Tibial nerve (tissue), 4 donors: ENCODE measurements at regions not wholly inside any gene's neighbourhood (a gene's known extent, or its start where the extent isn't known, plus 50 kb on each side); places are given as distances from the start of the nearest gene placed in this dataset.

Experiments used
- EP300 ChIP-seq, 2 donors: sonication (generic); formaldehyde crosslinking; IDR thresholded peaks; one replicate each; pipeline ENCODE4 v1.6.1; 2017; ENCODE audit warnings: antibody characterized with exemption in 2 of 2, mild to moderate bottlenecking in 1 of 2
- POLR2A ChIP-seq, 2 donors: fragments of 450-650 bp; IDR thresholded peaks; one replicate each; pipeline ENCODE4 v1.6.1; 2017; ENCODE audit warnings: antibody characterized with exemption in 2 of 2, mild to moderate bottlenecking in 2 of 2, moderate library complexity in 2 of 2
- TF ChIP-seq, protein P1 (sequence below), 5 experiments: fragments of 200-600 bp in 3 of 5; fragments of 450-650 bp in 2 of 5; sonication (generic) in 3 of 5; IDR thresholded peaks; one replicate each; pipeline ENCODE4 v1.5.1; 2016 to 2019; ENCODE audit warnings: antibody characterized with exemption in 5 of 5, mild to moderate bottlenecking in 3 of 5, moderate library complexity in 2 of 5

GRCh38 chr3:25297667-25298585 is 130.1 kb upstream of the RARB start:
- TF ChIP-seq, protein P1, sequence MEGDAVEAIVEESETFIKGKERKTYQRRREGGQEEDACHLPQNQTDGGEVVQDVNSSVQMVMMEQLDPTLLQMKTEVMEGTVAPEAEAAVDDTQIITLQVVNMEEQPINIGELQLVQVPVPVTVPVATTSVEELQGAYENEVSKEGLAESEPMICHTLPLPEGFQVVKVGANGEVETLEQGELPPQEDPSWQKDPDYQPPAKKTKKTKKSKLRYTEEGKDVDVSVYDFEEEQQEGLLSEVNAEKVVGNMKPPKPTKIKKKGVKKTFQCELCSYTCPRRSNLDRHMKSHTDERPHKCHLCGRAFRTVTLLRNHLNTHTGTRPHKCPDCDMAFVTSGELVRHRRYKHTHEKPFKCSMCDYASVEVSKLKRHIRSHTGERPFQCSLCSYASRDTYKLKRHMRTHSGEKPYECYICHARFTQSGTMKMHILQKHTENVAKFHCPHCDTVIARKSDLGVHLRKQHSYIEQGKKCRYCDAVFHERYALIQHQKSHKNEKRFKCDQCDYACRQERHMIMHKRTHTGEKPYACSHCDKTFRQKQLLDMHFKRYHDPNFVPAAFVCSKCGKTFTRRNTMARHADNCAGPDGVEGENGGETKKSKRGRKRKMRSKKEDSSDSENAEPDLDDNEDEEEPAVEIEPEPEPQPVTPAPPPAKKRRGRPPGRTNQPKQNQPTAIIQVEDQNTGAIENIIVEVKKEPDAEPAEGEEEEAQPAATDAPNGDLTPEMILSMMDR (IDR thresholded peaks at IDR 0.05), result no peak
- TF ChIP-seq EP300 (IDR thresholded peaks at IDR 0.05) (no peak), POLR2A (IDR thresholded peaks at IDR 0.05) (no peak)
